ENCODE measurements at regions not wholly inside any gene's neighbourhood (a gene's known extent, or its start where the extent isn't known, plus 50 kb on each side); places are given as distances from the start of the nearest gene placed in this dataset.

DNA sequence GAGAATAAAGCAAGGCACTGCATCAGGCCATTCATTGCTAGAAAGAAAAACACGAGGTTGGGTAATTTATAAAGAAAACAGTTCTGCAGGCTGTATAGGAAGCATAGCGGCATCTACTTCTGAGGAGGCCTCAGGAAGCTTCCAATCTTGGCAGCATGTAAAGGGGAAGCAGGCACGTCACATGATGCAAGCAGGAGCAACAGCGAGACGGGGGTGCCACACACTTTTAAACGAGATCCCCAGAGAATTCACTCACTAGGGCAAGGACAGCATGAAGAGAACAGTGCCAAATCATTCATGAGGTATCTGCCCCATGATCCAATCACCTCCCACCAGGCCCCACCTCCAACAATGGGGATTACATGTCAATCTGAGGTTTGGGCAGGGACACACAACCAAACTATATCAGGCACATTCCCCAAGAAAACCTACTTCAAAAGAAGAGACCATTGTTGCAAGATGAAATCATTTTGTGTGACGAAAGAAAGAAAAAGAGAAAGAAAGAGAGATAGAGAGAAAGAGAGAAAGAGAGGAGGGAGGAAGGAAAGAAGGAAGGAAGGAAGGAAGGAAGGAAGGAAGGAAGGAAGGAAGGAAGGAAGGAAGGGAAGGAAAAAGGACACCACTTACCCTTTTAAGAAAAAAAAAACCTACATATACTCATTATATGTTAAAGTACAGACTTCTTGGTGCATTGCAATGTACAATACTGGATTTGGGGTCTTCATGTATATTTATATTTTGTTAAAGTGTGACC is 95.9 kb upstream of the PLEKHG1 start:
- TF ChIP-seq, protein P1, sequence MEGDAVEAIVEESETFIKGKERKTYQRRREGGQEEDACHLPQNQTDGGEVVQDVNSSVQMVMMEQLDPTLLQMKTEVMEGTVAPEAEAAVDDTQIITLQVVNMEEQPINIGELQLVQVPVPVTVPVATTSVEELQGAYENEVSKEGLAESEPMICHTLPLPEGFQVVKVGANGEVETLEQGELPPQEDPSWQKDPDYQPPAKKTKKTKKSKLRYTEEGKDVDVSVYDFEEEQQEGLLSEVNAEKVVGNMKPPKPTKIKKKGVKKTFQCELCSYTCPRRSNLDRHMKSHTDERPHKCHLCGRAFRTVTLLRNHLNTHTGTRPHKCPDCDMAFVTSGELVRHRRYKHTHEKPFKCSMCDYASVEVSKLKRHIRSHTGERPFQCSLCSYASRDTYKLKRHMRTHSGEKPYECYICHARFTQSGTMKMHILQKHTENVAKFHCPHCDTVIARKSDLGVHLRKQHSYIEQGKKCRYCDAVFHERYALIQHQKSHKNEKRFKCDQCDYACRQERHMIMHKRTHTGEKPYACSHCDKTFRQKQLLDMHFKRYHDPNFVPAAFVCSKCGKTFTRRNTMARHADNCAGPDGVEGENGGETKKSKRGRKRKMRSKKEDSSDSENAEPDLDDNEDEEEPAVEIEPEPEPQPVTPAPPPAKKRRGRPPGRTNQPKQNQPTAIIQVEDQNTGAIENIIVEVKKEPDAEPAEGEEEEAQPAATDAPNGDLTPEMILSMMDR (IDR thresholded peaks at IDR 0.05) = no peak
- no peak for TF ChIP-seq EZH2 (IDR thresholded peaks at IDR 0.05; ENCODE audit: borderline replicate concordance, insufficient read depth, low read depth, low read length, poor library complexity, severe bottlenecking)

All from B cell (primary cell).